HG02763 (cell line): ENCODE measurements at regions not wholly inside any gene's neighbourhood (a gene's known extent, or its start where the extent isn't known, plus 50 kb on each side); places are given as distances from the start of the nearest gene placed in this dataset.
A peak's percentile ranks its signal among the peaks of the same experiment; 100 is the strongest.

Experiments
- ATAC-seq: cut with Tn5 transposase; IDR thresholded peaks from one replicate; pipeline ENCODE4 v1.9.1; 2021; ENCODE audit warnings: mild to moderate bottlenecking, moderate library complexity; ENCODE audit not compliant: unreplicated experiment

GRCh38 chr12:132439333-132439904 is 50.5 kb upstream of the FBRSL1 start:
- ATAC-seq, result no peak

- ATAC-seq, result no peak
Measured at GRCh38 chr12:132438726-132439125, 51.2 kb upstream of the FBRSL1 start.

- no peak for ATAC-seq
Measured at GRCh38 chr12:132437943-132438700, 51.8 kb upstream of the FBRSL1 start.

- no peak for ATAC-seq
Measured at GRCh38 chr12:132437252-132437932, 52.6 kb upstream of the FBRSL1 start.

- ATAC-seq, result no peak
Measured at GRCh38 chr12:132436791-132437251, 53.1 kb upstream of the FBRSL1 start.

- ATAC-seq, result no peak
Measured at GRCh38 chr12:132435486-132436187, 54.3 kb upstream of the FBRSL1 start.

GRCh38 chr12:132433641-132434395 is 56.1 kb upstream of the FBRSL1 start:
- no peak for ATAC-seq

- ATAC-seq, result no peak
Measured at GRCh38 chr12:132432721-132433577, 57.0 kb upstream of the FBRSL1 start.

GRCh38 chr12:132432126-132432705 is 57.7 kb upstream of the FBRSL1 start:
- ATAC-seq, result no peak

- no peak for ATAC-seq
Measured at GRCh38 chr12:132430838-132431774, 58.8 kb upstream of the FBRSL1 start.

GRCh38 chr12:132429946-132430643 is 59.9 kb upstream of the FBRSL1 start:
- peak; percentile 65 for ATAC-seq

GRCh38 chr12:132429602-132429945 is 60.4 kb upstream of the FBRSL1 start:
- ATAC-seq, result no peak

GRCh38 chr12:132428936-132429601 is 60.9 kb upstream of the FBRSL1 start:
- no peak for ATAC-seq

- no peak for ATAC-seq
Measured at GRCh38 chr12:132427999-132428935, 61.7 kb upstream of the FBRSL1 start.

- ATAC-seq, result no peak
Measured at GRCh38 chr12:132427174-132427768, 62.7 kb upstream of the FBRSL1 start.
